ENCODE measurements at regions not wholly inside any gene's neighbourhood (a gene's known extent, or its start where the extent isn't known, plus 50 kb on each side); places are given as distances from the start of the nearest gene placed in this dataset.

GRCh38 chr2:136441979-136442714, 323.2 kb upstream of the THSD7B start:
- CTCF ChIA-PET = no interaction called here
- no peaks in the 10 kb centered on the region for H3K4me1 ChIP-seq (ENCODE audit: control insufficient read depth, insufficient read depth, low read length)
- no peak overlapping the region for H3K4me3 ChIP-seq (ENCODE audit: low read depth, low read length)
- no peak overlapping the region for H3K27ac ChIP-seq (ENCODE audit: extremely low read depth, low read depth, low read length)
- no peaks in the 10 kb centered on the region for H3K36me3 ChIP-seq (ENCODE audit: control insufficient read depth in 2 of 2, insufficient read depth in 1 of 2, low read length in 2 of 2)
- TF ChIP-seq ZFP69B (tag by site-specific recombination; IDR thresholded peaks at IDR 0.05) = no peak
- TF ChIP-seq ZNF707 (tag by site-specific recombination; IDR thresholded peaks at IDR 0.05) = no peak
- no peak for TF ChIP-seq ZNF624 (tag by site-specific recombination; IDR thresholded peaks at IDR 0.05)
- TF ChIP-seq ZNF692 (tag by site-specific recombination; IDR thresholded peaks at IDR 0.05) = no peak
- TF ChIP-seq ZSCAN16 (tag by site-specific recombination; IDR thresholded peaks at IDR 0.05) = no peak
- no peak for TF ChIP-seq ZNF19 (tag by site-specific recombination; IDR thresholded peaks at IDR 0.05; ENCODE audit: low read depth)
- no peak for TF ChIP-seq ZNF600 (tag by site-specific recombination; IDR thresholded peaks at IDR 0.05)
- no peak for TF ChIP-seq SALL2 (tag by site-specific recombination; IDR thresholded peaks at IDR 0.05; ENCODE audit: borderline replicate concordance)
- no peak for TF ChIP-seq TSHZ1 (tag by site-specific recombination; IDR thresholded peaks at IDR 0.05; ENCODE audit: borderline replicate concordance)
- no peak for TF ChIP-seq ZNF23 (tag by site-specific recombination; IDR thresholded peaks at IDR 0.05; ENCODE audit: borderline replicate concordance)
- no peaks in the 10 kb centered on the region for H3K9me3 ChIP-seq (ENCODE audit: control insufficient read depth, insufficient read depth, low read depth, low read length)
- POLR2A ChIA-PET = no interaction called here

- no peaks in the 10 kb centered on the region for H3K36me3 ChIP-seq (ENCODE audit: control insufficient read depth in 2 of 2, insufficient read depth in 1 of 2, low read length in 2 of 2)
- ChIA-PET CTCF (no interaction called here), POLR2A (no interaction called here)
- no peak overlapping the region for H3K4me3 ChIP-seq (ENCODE audit: low read depth, low read length)
- H3K9me3 ChIP-seq (ENCODE audit: control insufficient read depth, insufficient read depth, low read depth, low read length) = no peaks in the 10 kb centered on the region
- no peaks in the 10 kb centered on the region for H3K4me1 ChIP-seq (ENCODE audit: control insufficient read depth, insufficient read depth, low read length)
- no peak for TF ChIP-seq SCRT1 (tag by site-specific recombination; IDR thresholded peaks at IDR 0.05; ENCODE audit: borderline replicate concordance)
- TF ChIP-seq ZNF560 (tag by site-specific recombination; IDR thresholded peaks at IDR 0.05; ENCODE audit: borderline replicate concordance) = no peak
- TF ChIP-seq ZNF580 (tag by site-specific recombination; IDR thresholded peaks at IDR 0.05) = no peak
- TF ChIP-seq ZNF280C (tag by site-specific recombination; IDR thresholded peaks at IDR 0.05) = no peak
- no peak overlapping the region for H3K27ac ChIP-seq (ENCODE audit: extremely low read depth, low read depth, low read length)
These were observed 321.2 kb upstream of the CXCR4 start for GRCh38 chr2:136439064-136439676.
